Occipital lobe (tissue), 1 donor: ENCODE measurements at regions not wholly inside any gene's neighbourhood (a gene's known extent, or its start where the extent isn't known, plus 50 kb on each side); places are given as distances from the start of the nearest gene placed in this dataset.

Source experiments
- DNase-seq: peaks from one replicate; lab custom pipeline; 2025; lab: John Stamatoyannopoulos, UW

GRCh38 chr2:16565481-16565880, 100.2 kb downstream of the CYRIA start:
- DNase-seq, result no peak

DNA sequence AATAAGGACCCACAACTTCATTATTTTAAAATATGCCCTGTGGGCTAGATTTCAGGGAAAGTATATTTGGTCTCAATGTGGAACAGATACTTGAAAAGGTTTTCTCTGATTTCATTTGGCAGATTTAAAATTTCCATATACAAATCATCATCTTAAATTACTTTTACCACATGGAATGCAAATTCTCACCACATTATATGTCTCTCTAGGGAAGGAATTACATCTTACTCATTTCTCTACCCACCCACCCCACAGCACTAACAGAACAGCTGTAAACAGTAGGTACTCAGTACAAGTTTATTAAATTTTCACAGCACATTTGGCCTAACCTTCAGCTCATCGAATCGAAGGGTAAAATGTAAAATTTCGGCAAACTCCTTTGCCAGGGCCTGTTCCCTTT, 104.0 kb downstream of the CYRIA start:
- DNase-seq, result no peak

GRCh38 chr2:16561251-16561650, 104.4 kb downstream of the CYRIA start:
- DNase-seq, result no peak

DNA sequence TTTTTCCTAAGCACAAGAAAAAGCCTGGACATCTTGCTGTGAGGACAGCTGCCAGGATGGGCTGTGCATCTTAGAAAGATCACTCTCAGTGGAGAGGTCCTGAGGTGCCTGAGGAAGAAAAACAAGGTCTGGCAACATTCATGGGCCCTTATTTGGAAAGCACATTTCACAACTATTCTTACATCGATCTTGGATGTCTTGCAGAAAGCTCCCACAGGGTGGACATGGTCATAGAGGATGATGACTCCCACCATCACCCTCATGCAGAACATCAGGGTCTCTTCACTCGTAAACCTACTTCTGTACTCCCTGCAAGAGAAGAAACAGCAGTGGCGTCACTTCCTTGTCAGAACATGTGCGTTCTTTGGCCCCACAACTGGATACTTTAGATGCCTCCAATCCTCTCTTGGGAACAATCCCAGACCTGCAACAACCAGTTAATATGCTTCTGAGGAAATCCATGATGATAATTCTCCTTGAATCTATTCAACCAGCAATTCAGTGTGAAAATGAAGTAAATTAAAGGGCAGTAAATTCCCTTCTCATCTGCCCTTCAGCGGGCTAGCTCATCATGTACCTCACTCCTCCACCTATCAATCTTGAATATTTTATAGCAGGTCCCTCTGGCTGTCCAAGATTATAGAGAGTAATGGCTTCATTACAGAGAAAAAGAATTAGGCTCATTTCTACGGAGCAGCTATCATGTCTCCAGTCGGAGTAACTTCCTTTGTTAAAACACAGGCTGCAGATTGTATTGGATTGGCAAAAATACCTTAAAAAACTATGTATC, 106.2 kb downstream of the CYRIA start:
- no peak for DNase-seq

GRCh38 chr2:16554060-16554583, 111.5 kb downstream of the CYRIA start:
- no peak for DNase-seq

GRCh38 chr2:16553226-16553625, 112.4 kb downstream of the CYRIA start:
- no peak for DNase-seq

DNA sequence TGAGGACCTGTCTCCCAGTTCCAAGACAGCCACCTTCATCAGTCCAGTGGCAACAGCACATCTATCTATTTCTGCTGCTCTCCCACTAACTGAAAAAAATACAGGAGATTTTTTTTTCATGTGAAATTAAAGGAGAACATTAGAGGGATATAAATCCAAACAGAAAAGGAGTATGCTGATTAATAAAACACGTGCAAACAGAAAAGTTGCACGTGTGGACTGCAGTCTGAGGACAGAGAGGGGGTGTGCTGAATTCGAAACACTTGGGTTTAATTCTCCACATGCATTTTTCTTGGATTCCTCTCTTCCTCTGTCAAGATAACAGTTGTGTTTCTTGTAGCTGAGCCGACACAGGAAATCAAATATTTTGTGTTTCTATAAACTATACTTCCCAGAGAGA, 113.4 kb downstream of the CYRIA start:
- no peak for DNase-seq

- DNase-seq, result no peak
These were observed 117.6 kb downstream of the CYRIA start for GRCh38 chr2:16548036-16548435.

GRCh38 chr2:16546128-16546754, 119.4 kb downstream of the CYRIA start:
- no peak for DNase-seq

DNA sequence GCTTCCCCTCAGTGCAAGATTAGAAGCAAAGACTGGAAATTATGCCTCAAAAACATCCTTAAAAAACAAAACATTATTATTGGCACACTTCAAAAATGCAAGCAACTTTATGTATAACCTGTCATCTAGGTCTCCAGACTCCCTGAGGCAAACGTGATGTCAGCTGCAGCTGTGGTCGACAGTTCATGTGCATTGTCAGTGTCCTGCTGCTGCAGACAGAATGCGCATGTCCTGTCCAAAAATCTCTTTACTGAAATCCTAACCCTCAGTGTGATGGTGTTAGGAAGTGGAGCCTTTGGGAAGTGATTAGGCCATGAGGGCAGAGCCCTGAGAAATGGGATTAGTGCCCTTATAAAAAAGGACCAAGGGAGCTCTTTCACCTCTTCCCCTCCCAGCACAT, 126.9 kb downstream of the CYRIA start:
- no peak for DNase-seq

DNA sequence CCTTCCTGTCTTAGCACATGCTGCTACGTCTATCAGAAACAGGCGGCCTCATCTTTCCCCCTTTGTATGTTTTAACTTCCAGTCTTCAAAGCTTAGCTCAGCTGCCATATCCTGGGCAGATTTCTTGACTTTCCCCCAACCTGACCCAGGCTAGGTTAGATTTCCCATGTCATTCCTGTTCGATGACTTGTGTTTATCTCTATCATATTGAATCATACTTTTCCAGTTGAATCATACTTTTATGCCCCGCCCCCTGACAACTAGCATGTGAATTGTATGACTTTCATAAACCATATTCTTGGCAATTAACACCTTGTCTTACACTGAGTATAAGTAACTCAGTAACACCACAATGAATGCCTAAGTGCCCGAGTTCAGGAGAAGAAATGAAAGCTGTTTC, 128.3 kb downstream of the CYRIA start:
- no peak for DNase-seq

DNA sequence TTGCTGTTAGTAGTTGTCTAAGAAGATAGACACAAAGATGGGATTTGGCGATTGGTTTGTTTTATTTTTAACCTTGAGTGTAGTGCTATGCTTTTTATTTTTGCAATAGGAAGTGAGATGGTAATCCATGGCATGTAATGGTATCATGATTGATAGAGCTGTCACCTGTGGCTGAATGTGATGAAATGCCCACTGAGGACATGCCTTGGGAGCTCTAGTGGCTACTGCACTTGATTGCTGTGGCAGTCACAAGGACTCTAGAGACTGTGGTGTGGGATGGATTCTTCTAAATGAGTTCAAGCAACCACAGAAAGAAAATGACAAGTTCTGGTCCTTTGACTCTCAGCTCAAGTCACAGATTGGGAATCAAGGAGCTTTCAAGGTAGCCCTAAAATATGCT, 139.4 kb downstream of the CYRIA start:
- no peak for DNase-seq

DNA sequence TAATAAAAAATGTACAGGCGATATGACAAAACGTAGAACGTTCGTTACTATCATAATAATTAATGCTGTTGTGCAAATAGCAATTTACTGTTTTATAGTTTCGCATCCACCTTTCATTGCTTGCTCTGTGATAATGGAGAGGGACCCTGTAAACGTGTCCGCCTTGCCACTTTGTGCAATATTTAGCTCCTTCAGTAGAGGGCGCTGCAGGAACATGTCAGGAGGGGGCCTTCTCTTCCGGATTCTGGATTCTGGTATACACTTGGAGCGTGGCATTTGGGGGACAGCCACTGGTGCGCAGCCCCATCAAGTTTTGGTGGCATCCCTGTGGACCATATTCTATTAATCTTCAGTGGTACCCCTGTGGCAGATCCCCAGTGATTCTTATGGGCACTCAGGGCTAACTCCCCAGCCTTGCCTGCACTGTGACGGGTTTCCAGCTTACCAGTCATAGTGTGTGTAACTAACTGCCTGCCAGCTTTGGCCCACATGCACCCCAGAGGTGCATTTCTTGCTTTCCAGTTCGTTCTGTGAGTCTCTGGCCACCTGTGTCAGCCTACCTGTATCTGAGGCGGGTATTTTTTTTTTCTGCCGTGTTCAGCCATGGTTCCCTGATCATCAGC, 140.3 kb downstream of the CYRIA start:
- DNase-seq, result no peak

GRCh38 chr2:16523711-16524110, 141.9 kb downstream of the CYRIA start:
- DNase-seq, result no peak

DNA sequence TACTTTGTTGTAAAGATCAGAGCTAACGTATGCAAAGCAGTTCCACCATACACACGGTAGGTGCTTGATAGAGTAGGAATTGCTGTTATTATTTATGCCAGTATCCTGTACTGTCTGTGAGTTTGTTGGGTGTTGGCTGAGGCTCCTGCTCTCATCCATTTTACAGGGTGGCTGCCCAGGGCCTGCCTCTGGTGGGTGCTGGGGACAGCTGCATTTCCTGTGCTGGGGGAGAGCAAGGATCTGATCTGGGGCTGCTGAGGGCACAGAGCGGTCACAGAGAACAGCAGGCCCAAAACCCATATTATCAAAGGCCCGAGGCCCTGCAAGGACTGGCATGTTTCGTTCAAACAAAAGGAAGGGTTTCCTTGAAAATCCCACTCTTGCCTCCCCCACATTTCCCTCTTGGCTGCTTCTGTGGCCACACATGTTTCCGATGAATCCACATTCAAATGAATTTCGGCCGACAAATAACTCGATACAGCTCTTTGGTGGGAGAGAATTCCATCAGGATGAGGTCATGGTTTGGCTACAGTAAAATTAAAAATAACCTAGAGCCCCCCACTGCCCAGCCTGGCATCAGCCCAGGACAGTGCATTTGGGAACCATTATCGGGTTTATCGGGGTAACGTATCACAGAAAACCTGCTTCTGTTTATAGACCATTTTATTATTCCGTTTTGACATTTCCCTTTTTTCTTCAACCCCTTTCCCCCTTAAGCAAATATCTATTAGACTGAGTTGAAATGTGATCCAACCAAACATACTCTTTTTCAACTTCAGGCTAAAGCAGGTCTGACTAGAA, 143.4 kb downstream of the CYRIA start:
- DNase-seq, result no peak

- DNase-seq, result no peak
These were observed 144.7 kb downstream of the CYRIA start for GRCh38 chr2:16520891-16521290.

DNA sequence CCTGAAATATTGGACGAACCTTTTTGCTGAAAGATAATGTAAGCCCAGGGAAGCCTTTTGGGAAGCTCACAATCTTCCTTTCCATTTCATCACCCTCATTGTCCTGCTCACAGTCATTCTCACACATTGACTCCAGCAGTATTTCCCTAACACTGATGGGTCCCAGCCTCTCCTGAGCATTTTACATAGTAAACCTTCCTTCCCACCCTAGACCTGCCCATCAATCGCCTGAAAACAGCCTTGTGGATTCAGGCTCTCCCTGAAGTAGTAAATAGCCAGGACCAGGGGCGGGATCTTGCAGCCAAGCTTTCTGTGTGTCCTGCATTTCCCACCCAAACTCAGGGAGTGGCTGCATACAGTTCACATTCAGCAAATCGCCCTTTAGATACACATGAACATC, 149.9 kb downstream of the CYRIA start:
- DNase-seq, result no peak

DNA sequence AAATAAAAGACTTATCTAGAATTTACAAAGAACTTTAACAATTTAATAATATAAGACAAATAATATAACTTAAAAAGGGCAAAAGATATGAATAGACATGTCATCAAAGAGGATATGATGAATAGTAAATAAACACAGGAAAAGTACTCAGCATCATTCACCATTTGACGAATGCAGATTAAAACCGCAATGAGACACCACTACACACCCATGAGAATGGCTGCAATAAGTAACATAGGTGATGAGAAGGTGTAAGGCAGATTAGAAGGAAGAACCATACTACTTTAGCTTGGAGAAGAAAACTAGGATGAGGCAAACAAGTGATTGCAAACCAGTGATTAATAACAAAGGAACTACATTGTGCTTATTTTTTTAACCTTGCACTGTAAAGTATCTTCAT, 152.0 kb downstream of the CYRIA start:
- no peak for DNase-seq

DNA sequence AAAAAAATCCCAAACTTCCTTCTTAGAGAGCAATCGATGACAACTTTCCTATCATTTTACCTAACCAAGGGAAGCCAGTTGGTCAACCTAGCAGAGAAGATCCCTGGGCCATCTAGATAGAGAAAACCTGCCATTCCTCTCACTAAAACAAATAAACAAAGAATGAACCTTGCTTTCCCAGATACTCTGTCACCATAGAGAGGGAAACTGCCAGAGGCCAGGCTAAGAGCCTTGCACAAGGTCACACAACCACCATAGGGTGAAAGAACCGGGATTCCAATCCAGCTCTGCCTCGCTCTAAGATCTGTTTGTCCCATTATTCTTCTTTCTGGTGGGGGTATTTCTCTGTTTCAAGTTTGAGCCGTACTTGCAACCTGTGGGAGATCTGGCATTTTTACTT, 154.6 kb downstream of the CYRIA start:
- DNase-seq, result no peak

GRCh38 chr2:16509042-16509441, 156.6 kb downstream of the CYRIA start:
- DNase-seq, result no peak

- DNase-seq, result no peak
These were observed 157.2 kb downstream of the CYRIA start for GRCh38 chr2:16508490-16508851.
